ENCODE measurements at regions not wholly inside any gene's neighbourhood (a gene's known extent, or its start where the extent isn't known, plus 50 kb on each side); places are given as distances from the start of the nearest gene placed in this dataset.

- no peak for DNase-seq
- in situ Hi-C loops (cut with HindIII; ENCODE audit: low pct_ligation_motif_present, low pct_unique_long_range_greater_than_20kb, low sequenced_read_pairs): no loop called here
Measured at GRCh38 chr4:185916683-185917082, 104.7 kb upstream of the SORBS2 start.

GRCh38 chr4:185919107-185919506 is 107.1 kb upstream of the SORBS2 start:
- DNase-seq: no peak
- in situ Hi-C loops (cut with HindIII; ENCODE audit: low pct_ligation_motif_present, low pct_unique_long_range_greater_than_20kb, low sequenced_read_pairs): no loop called here

- in situ Hi-C loops (cut with HindIII; ENCODE audit: low pct_ligation_motif_present, low pct_unique_long_range_greater_than_20kb, low sequenced_read_pairs): no loop called here
- no peak for DNase-seq
Measured at GRCh38 chr4:185920171-185920570, 108.2 kb upstream of the SORBS2 start.

- in situ Hi-C loops (cut with HindIII; ENCODE audit: low pct_ligation_motif_present, low pct_unique_long_range_greater_than_20kb, low sequenced_read_pairs): no loop called here
- DNase-seq: no peak
Measured at GRCh38 chr4:185920691-185921260, 108.8 kb upstream of the SORBS2 start.

- in situ Hi-C loops (cut with HindIII; ENCODE audit: low pct_ligation_motif_present, low pct_unique_long_range_greater_than_20kb, low sequenced_read_pairs): no loop called here
- no peak for DNase-seq
Measured at GRCh38 chr4:185921583-185922555, 109.9 kb upstream of the SORBS2 start.

GRCh38 chr4:185924458-185925044 is 112.6 kb upstream of the SORBS2 start:
- DNase-seq: no peak
- in situ Hi-C loops (cut with HindIII; ENCODE audit: low pct_ligation_motif_present, low pct_unique_long_range_greater_than_20kb, low sequenced_read_pairs): no loop called here

- in situ Hi-C loops (cut with HindIII; ENCODE audit: low pct_ligation_motif_present, low pct_unique_long_range_greater_than_20kb, low sequenced_read_pairs): no loop called here
- no peak for DNase-seq
Measured at GRCh38 chr4:185925910-185926360, 113.9 kb upstream of the SORBS2 start.

GRCh38 chr4:185931375-185931774 is 119.4 kb upstream of the SORBS2 start:
- in situ Hi-C loops (cut with HindIII; ENCODE audit: low pct_ligation_motif_present, low pct_unique_long_range_greater_than_20kb, low sequenced_read_pairs): no loop called here
- no peak for DNase-seq

GRCh38 chr4:185931986-185932385 is 120.0 kb upstream of the SORBS2 start:
- in situ Hi-C loops (cut with HindIII; ENCODE audit: low pct_ligation_motif_present, low pct_unique_long_range_greater_than_20kb, low sequenced_read_pairs): no loop called here
- DNase-seq: no peak

GRCh38 chr4:185932491-185932890 is 120.5 kb upstream of the SORBS2 start:
- in situ Hi-C loops (cut with HindIII; ENCODE audit: low pct_ligation_motif_present, low pct_unique_long_range_greater_than_20kb, low sequenced_read_pairs): no loop called here
- no peak for DNase-seq

- in situ Hi-C loops (cut with HindIII; ENCODE audit: low pct_ligation_motif_present, low pct_unique_long_range_greater_than_20kb, low sequenced_read_pairs): no loop called here
- no peak for DNase-seq
Measured at GRCh38 chr4:185933078-185933581, 121.1 kb upstream of the SORBS2 start.

- in situ Hi-C loops (cut with HindIII; ENCODE audit: low pct_ligation_motif_present, low pct_unique_long_range_greater_than_20kb, low sequenced_read_pairs): no loop called here
- no peak for DNase-seq
Measured at GRCh38 chr4:185936650-185937376, 124.8 kb upstream of the SORBS2 start.

- in situ Hi-C loops (cut with HindIII; ENCODE audit: low pct_ligation_motif_present, low pct_unique_long_range_greater_than_20kb, low sequenced_read_pairs): no loop called here
- no peak for DNase-seq
Measured at GRCh38 chr4:185938654-185939053, 126.7 kb upstream of the SORBS2 start.

GRCh38 chr4:185941461-185941860 is 127.5 kb upstream of the TLR3 start:
- DNase-seq: no peak
- in situ Hi-C loops (cut with HindIII; ENCODE audit: low pct_ligation_motif_present, low pct_unique_long_range_greater_than_20kb, low sequenced_read_pairs): no loop called here

GRCh38 chr4:185945252-185945651 is 123.7 kb upstream of the TLR3 start:
- DNase-seq: no peak
- in situ Hi-C loops (cut with HindIII; ENCODE audit: low pct_ligation_motif_present, low pct_unique_long_range_greater_than_20kb, low sequenced_read_pairs): no loop called here

- in situ Hi-C loops (cut with HindIII; ENCODE audit: low pct_ligation_motif_present, low pct_unique_long_range_greater_than_20kb, low sequenced_read_pairs): no loop called here
- DNase-seq: no peak
Measured at GRCh38 chr4:185945906-185946305, 123.0 kb upstream of the TLR3 start.

- in situ Hi-C loops (cut with HindIII; ENCODE audit: low pct_ligation_motif_present, low pct_unique_long_range_greater_than_20kb, low sequenced_read_pairs): no loop called here
- DNase-seq: no peak
Measured at GRCh38 chr4:185950891-185951290, 118.1 kb upstream of the TLR3 start.

GRCh38 chr4:185955151-185955770 is 113.7 kb upstream of the TLR3 start:
- DNase-seq: no peak
- in situ Hi-C loops (cut with HindIII; ENCODE audit: low pct_ligation_motif_present, low pct_unique_long_range_greater_than_20kb, low sequenced_read_pairs): no loop called here
